Esophagus muscularis mucosa (tissue), 4 donors: ENCODE measurements at regions not wholly inside any gene's neighbourhood (a gene's known extent, or its start where the extent isn't known, plus 50 kb on each side); places are given as distances from the start of the nearest gene placed in this dataset.

Experiments used
- CTCF ChIP-seq, 3 experiments: fragments of 200-600 bp in 2 of 3; fragments of 450-650 bp in 1 of 3; sonication (generic) in 2 of 3; IDR thresholded peaks; one replicate each; pipeline ENCODE4 v1.5.1; 2017 to 2019; ENCODE audit warnings: antibody characterized with exemption in 3 of 3, mild to moderate bottlenecking in 2 of 3, moderate library complexity in 1 of 3
- EP300 ChIP-seq: sonication (generic); formaldehyde crosslinking; IDR thresholded peaks from one replicate; pipeline ENCODE4 v1.6.1; 2017; ENCODE audit warnings: antibody characterized with exemption
- POLR2A ChIP-seq: fragments of 450-650 bp; IDR thresholded peaks from one replicate; pipeline ENCODE4 v1.6.1; 2017; ENCODE audit warnings: antibody characterized with exemption, moderate library complexity, mild to moderate bottlenecking, low read depth
- POLR2AphosphoS5 ChIP-seq, 2 donors: sonication (generic); formaldehyde crosslinking; IDR thresholded peaks; one replicate each; pipeline ENCODE4 v1.6.1; 2017; ENCODE audit warnings: antibody characterized with exemption in 2 of 2

- TF ChIP-seq POLR2A (no peak), CTCF (IDR thresholded peaks at IDR 0.05) (no peak), POLR2AphosphoS5 (IDR thresholded peaks at IDR 0.05) (no peak), EP300 (no peak)
Measured at GRCh38 chr4:170667814-170668213, 578.1 kb upstream of the AADAT start.
